ENCODE measurements at regions not wholly inside any gene's neighbourhood (a gene's known extent, or its start where the extent isn't known, plus 50 kb on each side); places are given as distances from the start of the nearest gene placed in this dataset.

DNA sequence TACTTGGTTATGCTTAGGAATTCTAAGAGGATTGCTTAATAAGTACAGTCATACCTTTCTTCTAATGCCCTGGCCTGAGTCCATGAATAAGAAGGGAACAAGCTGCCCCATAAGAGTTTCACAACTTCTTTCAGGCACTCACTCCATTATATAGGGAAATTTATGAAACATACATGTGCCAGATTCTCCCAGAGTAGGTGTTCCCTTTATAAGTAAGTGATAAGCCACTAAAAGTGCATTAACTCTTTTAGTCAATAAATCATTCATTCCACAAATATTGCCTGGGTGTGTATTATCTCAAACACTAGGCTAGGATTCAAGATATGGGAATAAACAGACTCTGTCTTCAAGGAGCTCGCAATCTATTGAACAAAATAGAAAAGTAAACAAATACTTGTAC, 84.5 kb upstream of the RBBP8 start:
- Histone ChIP-seq H3K9me3 (ENCODE audit: control insufficient read depth, insufficient read depth, low read length) (no peaks in the 10 kb centered on the region), H3K4me1 (ENCODE audit: control insufficient read depth, low read length) (no peaks in the 10 kb centered on the region), H3K79me2 (ENCODE audit: control insufficient read depth, low read length) (no peaks in the 10 kb centered on the region), H3K9me2 (replicated peaks; ENCODE audit: control insufficient read depth, low read length) (no peaks in the 10 kb centered on the region), H3F3A (ENCODE audit: control insufficient read depth, insufficient read depth) (no peaks in the 10 kb centered on the region), H3K4me3 (ENCODE audit: low read length) (no peak overlapping the region), H3K27me3 (ENCODE audit: control insufficient read depth, low read length) (0 out of 2 replicates have a peak, but pooled peaks cover 4% of the 10 kb centered on the region), H3K36me3 (ENCODE audit: control insufficient read depth, low read length) (no peaks in the 10 kb centered on the region), H3K4me2 (ENCODE audit: low read length) (no peak overlapping the region), H3K27ac (ENCODE audit: low read depth, low read length) (no peak overlapping the region), H4K20me1 (ENCODE audit: control insufficient read depth, insufficient read depth, low read depth, low read length) (no peaks in the 10 kb centered on the region)
- TF ChIP-seq EZH2phosphoT487 (IDR thresholded peaks at IDR 0.05; ENCODE audit: borderline replicate concordance, low read length) = no peak
- TF ChIP-seq, protein P1, sequence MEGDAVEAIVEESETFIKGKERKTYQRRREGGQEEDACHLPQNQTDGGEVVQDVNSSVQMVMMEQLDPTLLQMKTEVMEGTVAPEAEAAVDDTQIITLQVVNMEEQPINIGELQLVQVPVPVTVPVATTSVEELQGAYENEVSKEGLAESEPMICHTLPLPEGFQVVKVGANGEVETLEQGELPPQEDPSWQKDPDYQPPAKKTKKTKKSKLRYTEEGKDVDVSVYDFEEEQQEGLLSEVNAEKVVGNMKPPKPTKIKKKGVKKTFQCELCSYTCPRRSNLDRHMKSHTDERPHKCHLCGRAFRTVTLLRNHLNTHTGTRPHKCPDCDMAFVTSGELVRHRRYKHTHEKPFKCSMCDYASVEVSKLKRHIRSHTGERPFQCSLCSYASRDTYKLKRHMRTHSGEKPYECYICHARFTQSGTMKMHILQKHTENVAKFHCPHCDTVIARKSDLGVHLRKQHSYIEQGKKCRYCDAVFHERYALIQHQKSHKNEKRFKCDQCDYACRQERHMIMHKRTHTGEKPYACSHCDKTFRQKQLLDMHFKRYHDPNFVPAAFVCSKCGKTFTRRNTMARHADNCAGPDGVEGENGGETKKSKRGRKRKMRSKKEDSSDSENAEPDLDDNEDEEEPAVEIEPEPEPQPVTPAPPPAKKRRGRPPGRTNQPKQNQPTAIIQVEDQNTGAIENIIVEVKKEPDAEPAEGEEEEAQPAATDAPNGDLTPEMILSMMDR (IDR thresholded peaks at IDR 0.05; ENCODE audit: low read depth, low read length, poor library complexity, severe bottlenecking) = no peak

DNA sequence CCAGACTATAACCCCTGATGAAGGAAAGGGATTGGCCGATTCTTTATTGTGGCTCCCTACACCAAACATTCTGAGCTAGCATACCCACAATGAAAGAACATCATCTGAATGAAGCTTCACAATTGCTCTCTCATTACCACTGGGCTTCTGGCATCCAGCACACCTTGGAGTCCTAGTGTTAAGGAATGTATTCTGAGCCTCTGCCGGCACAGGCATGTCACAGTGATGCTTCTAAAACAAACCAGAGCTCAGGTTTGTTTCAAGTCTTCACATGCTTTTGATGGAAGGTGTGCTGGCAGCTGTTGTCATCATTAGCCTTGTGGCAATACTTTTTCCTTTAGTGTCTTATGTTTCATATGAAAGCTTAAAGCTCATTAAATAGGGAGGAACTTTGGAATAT, 76.3 kb upstream of the RBBP8 start:
- Histone ChIP-seq H3K27ac (ENCODE audit: low read depth, low read length) (no peak overlapping the region), H3K4me1 (ENCODE audit: control insufficient read depth, low read length) (no peaks in the 10 kb centered on the region), H3K79me2 (ENCODE audit: control insufficient read depth, low read length) (no peaks in the 10 kb centered on the region)

DNA sequence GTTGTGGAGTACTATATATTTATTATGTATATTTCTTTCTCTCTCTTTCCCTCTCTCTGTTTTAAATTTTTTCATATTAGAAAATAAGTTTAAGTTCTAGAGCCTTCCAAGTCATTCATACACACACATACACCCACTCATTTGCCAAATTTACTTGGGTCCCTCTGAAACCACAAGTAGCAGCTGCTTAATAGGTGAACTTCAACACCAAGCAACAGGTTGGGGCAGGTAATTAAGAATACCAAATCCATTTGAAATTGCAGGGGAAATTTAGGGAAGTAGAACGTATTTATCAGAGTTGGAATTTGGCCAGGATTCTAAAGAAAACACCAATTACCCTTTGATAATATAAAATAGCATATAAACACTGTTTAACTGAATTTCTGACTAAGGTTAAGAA, 75.0 kb upstream of the RBBP8 start:
- Histone ChIP-seq H3F3A (ENCODE audit: control insufficient read depth, insufficient read depth) (no peaks in the 10 kb centered on the region), H3K27me3 (ENCODE audit: control insufficient read depth, low read length) (peaks cover 31% of the 10 kb centered on the region), H4K20me1 (ENCODE audit: control insufficient read depth, insufficient read depth, low read depth, low read length) (no peaks in the 10 kb centered on the region), H3K36me3 (ENCODE audit: control insufficient read depth, low read length) (no peaks in the 10 kb centered on the region), H3K4me3 (ENCODE audit: low read length) (no peak overlapping the region), H3K4me2 (ENCODE audit: low read length) (no peak overlapping the region), H3K27ac (ENCODE audit: low read depth, low read length) (no peak overlapping the region), H3K4me1 (ENCODE audit: control insufficient read depth, low read length) (no peaks in the 10 kb centered on the region), H3K9me3 (ENCODE audit: control insufficient read depth, insufficient read depth, low read length) (no peaks in the 10 kb centered on the region), H3K9me2 (replicated peaks; ENCODE audit: control insufficient read depth, low read length) (no peaks in the 10 kb centered on the region), H3K79me2 (ENCODE audit: control insufficient read depth, low read length) (no peaks in the 10 kb centered on the region)
- TF ChIP-seq, protein P1 (IDR thresholded peaks at IDR 0.05; ENCODE audit: low read depth, low read length, poor library complexity, severe bottlenecking) = no peak
- no peak for TF ChIP-seq EZH2phosphoT487 (IDR thresholded peaks at IDR 0.05; ENCODE audit: borderline replicate concordance, low read length)

More for the DNA sequence above, 76.3 kb upstream of the RBBP8 start:
- Histone ChIP-seq H3K9me2 (replicated peaks; ENCODE audit: control insufficient read depth, low read length) (no peaks in the 10 kb centered on the region), H3K4me3 (ENCODE audit: low read length) (no peak overlapping the region), H3F3A (ENCODE audit: control insufficient read depth, insufficient read depth) (no peaks in the 10 kb centered on the region), H4K20me1 (ENCODE audit: control insufficient read depth, insufficient read depth, low read depth, low read length) (no peaks in the 10 kb centered on the region), H3K36me3 (ENCODE audit: control insufficient read depth, low read length) (no peaks in the 10 kb centered on the region), H3K4me2 (ENCODE audit: low read length) (no peak overlapping the region), H3K27me3 (ENCODE audit: control insufficient read depth, low read length) (peaks cover 28% of the 10 kb centered on the region; the same call in 1 of the 2 replicates), H3K9me3 (ENCODE audit: control insufficient read depth, insufficient read depth, low read length) (no peaks in the 10 kb centered on the region)
- TF ChIP-seq EZH2phosphoT487 (IDR thresholded peaks at IDR 0.05; ENCODE audit: borderline replicate concordance, low read length) = no peak
- TF ChIP-seq, protein P1 (IDR thresholded peaks at IDR 0.05; ENCODE audit: low read depth, low read length, poor library complexity, severe bottlenecking) = no peak

All from DOHH2 (cell line).